Kasumi-1 (cell line): ENCODE measurements at regions not wholly inside any gene's neighbourhood (a gene's known extent, or its start where the extent isn't known, plus 50 kb on each side); places are given as distances from the start of the nearest gene placed in this dataset.

Experiments
- DNase-seq, 2 experiments: peaks; one replicate each; lab custom pipeline; 2025; lab: John Stamatoyannopoulos, UW

GRCh38 chr5:167644619-167645018 lies 646.8 kb upstream of the WWC1 start:
- no peak for DNase-seq

- no peak for DNase-seq
These were observed 642.0 kb upstream of the WWC1 start for GRCh38 chr5:167649471-167649870.

- no peak for DNase-seq
These were observed 638.8 kb upstream of the WWC1 start for GRCh38 chr5:167652690-167653089.

- DNase-seq: no peak
These were observed 637.8 kb upstream of the WWC1 start for GRCh38 chr5:167653645-167654106.

GRCh38 chr5:167657016-167657415 lies 634.4 kb upstream of the WWC1 start:
- DNase-seq: no peak

GRCh38 chr5:167658889-167659288 lies 632.6 kb upstream of the WWC1 start:
- no peak for DNase-seq

DNA sequence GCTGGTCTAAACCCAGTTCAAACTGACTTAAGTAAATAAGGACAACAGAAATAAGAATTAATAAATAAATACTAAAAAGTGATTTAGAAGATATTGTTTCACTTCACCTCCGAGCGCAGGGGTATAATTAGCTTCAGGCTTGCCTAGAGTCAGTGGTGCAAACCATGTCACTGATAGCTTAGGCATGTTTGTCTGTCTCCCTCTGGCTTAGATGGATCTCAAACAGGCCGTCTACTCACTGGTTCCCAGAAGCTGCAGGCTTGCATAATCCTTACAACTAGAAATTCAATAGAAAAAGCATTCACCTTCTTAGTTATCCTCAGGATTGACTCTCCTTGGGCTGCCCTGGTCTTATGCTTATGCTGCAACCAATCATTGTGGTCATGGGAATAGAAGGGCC lies 629.8 kb upstream of the WWC1 start:
- DNase-seq: no peak

- no peak for DNase-seq
These were observed 627.1 kb upstream of the WWC1 start for GRCh38 chr5:167664222-167664804.

GRCh38 chr5:167665841-167666375 lies 625.5 kb upstream of the WWC1 start:
- no peak for DNase-seq

GRCh38 chr5:167671176-167671575 lies 620.3 kb upstream of the WWC1 start:
- DNase-seq: no peak

DNA sequence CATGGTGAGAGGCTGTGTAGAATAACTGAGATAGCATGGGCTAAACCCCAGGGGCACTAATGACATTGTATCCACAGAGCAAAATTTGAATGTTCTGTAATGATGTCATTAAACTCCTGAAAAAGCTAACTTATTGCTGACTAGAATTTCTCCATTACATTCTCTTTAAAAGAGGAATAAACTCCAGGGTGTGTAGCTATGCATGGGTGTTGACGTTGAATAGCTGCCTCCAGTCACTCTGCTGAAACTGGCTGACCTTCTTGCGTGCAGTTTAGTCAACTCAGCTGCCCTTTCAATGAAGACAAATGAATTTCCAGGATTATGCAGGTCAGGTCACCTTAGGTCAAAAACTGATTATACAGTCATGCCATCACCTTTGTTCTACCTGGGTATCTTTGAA lies 617.5 kb upstream of the WWC1 start:
- no peak for DNase-seq

DNA sequence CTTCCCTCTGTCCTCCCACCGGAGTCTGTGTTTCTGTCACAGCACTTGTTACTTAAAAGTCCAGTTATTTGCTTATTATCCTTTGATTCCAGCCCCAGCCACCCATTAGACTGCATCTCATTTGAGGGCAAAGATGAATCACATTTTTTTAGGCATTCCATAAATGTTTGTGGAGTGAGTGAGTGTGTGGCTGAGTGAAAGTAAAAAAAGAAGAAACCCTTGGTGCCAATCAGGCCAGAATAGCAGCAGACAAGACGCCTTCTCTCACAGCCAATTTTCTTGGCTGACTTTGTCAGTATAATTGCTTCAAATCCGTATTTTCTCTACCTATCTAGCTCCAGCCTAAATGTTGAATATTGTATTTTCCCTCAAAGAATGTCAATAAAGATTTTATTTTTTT lies 613.0 kb upstream of the WWC1 start:
- DNase-seq: no peak

DNA sequence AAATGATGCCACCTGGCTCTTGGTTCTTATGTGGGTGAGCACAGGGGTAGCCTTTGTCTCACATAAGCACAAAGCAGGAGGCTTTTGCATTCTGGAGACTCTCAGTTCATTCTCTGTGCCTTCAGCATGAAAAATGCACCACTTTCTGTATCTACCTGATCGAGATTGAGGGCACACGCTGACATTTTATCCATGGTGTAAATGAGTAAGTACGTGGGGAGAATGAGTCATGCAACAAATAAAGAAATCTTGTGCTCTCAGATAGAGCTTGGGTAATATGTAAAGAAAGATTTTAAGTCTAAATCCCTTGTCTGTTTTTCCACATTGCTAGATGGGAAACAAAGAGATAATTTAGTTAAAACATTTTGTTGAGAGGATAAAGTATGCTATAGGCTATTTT lies 607.2 kb upstream of the WWC1 start:
- DNase-seq: no peak

DNA sequence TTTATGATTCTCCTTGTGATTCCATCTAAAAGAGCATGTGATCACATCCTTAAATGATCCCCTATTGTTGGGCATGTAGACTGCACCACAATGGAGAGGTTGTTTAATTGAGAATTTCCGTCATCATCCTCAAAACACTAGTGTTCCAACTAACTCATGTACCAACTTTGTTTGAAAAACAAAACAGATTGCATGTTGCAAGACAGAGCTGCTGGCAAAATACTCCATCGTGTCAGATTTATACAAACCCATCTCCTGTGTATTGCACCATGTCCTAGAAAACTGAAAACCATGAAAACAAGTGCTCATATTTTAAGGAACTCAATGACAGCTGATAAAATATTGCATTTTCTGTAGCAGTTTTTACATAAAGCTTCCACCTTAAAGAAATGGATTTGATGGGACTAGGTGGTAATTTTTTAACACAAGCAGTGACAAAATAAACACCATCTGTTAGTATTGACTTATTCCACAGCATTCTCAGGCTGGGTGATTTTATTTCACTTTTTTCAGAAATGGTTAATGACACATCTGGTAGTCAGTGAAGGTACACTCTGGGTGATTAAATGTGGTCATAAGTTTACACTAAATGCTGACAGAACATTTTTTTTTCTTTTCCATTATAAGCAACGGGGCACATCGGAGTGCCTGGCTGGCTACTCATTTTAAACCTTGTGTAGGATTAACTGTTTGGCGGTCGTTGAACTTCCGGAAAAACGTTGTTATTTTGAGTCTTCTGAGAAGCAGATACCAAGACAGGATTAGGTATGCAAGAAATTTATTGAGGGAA lies 602.9 kb upstream of the WWC1 start:
- DNase-seq: no peak

GRCh38 chr5:167694325-167695147 lies 596.9 kb upstream of the WWC1 start:
- DNase-seq: no peak

DNA sequence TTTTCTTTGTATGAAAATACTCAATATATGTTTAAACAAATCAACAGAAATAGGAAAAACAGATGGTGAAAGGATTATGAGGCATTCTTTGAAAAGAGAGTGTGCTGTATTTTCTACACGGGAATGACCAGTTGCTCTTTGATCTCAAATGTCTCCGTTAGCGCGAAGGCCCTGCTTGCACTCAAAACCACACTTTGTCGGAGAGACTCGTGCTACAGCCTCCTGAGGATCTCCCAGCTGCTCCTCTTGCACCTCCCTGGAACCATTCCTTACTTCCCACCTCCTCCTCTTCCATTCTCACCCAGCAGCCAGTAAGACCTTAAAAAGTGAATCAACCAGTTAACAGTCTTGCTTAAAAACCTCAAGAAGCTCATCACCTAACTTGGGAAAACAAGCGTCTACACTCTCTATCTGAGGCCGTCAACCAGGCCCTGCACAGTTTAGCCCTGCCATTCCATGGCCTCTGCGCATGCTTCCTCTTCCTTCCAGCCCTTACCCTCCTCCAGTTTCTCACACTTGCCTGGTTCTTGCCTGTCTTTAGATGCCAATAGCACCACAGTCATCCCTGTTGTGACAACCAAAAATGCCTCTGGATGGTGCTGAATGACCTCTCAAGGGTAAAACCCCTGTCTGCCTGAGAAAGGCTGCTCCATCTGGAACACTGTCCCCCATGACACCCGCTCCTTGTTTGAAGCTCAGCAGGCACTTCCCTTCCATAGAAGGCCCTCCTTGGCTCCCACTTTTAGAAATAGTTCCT lies 594.7 kb upstream of the WWC1 start:
- no peak for DNase-seq

DNA sequence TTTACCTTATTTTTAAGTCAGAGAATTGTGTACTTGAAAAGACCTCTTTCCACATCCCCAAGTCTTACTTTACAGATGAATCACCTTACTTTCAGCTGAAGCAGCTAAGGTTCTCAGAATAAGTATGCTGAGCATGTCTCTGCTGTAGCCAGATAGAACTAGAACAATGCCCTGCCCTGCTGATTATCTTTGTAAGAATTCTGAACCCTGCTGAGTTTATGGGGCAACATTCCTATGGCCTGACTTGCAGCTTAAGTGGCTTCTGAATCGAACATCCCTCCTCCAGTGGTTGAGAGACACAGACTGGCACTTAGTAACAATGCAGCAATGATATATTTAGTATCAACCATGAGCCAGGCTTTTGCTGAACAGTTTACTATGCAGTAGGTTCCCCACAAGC lies 592.0 kb upstream of the WWC1 start:
- DNase-seq: no peak

- DNase-seq: no peak
These were observed 590.4 kb upstream of the WWC1 start for GRCh38 chr5:167701051-167701450.

DNA sequence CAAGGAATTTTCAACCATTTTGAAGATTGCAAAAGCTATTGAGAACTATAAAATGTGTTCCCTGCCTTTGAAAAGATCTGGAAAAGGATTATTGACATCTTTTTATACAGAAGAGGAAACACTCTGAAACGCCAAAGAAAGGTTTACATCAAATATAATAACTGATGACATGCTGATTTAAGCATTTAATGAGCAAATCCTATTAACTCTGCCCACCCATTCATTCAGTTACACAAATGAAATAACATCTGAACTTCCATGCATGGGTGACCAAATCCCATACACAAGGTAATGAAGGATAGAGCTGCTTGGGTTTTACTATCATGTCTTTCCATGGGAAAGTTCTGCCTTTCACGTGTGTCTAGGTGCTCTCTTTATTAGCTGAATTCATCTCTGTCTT lies 589.4 kb upstream of the WWC1 start:
- DNase-seq: no peak

- no peak for DNase-seq
These were observed 583.0 kb upstream of the WWC1 start for GRCh38 chr5:167708449-167708848.

- DNase-seq: no peak
These were observed 581.8 kb upstream of the WWC1 start for GRCh38 chr5:167709625-167710024.
